ENCODE measurements at regions not wholly inside any gene's neighbourhood (a gene's known extent, or its start where the extent isn't known, plus 50 kb on each side); places are given as distances from the start of the nearest gene placed in this dataset.

GRCh38 chr20:40189621-40190020 is 499.4 kb downstream of the MAFB start:
- Histone ChIP-seq H3K4me3 (no peak overlapping the region), H3K27ac (no peak overlapping the region)
- DNase-seq (ENCODE audit: low spot score), result no peak
- TF ChIP-seq CTCF (IDR thresholded peaks at IDR 0.05), result no peak

- Histone ChIP-seq H3K4me3 (no peak overlapping the region), H3K27ac (no peak overlapping the region)
- no peak for DNase-seq (ENCODE audit: low spot score)
- no peak for TF ChIP-seq CTCF (IDR thresholded peaks at IDR 0.05)
Measured at GRCh38 chr20:40188319-40188718, 500.7 kb downstream of the MAFB start.

GRCh38 chr20:40186826-40187225 is 502.2 kb downstream of the MAFB start:
- no peak for TF ChIP-seq CTCF (IDR thresholded peaks at IDR 0.05)
- H3K4me3 ChIP-seq, result no peak overlapping the region
- no peak overlapping the region for H3K27ac ChIP-seq
- no peak for DNase-seq (ENCODE audit: low spot score)

GRCh38 chr20:40181676-40182075 is 507.4 kb downstream of the MAFB start:
- H3K27ac ChIP-seq, result no peak overlapping the region
- H3K4me3 ChIP-seq, result no peak overlapping the region
- no peak for TF ChIP-seq CTCF (IDR thresholded peaks at IDR 0.05)
- DNase-seq (ENCODE audit: low spot score), result no peak

- no peak overlapping the region for H3K27ac ChIP-seq
Measured at GRCh38 chr20:40176098-40176841, 512.8 kb downstream of the MAFB start.

GRCh38 chr20:40175296-40175695 is 513.7 kb downstream of the MAFB start:
- H3K4me3 ChIP-seq, result no peak overlapping the region
- no peak overlapping the region for H3K27ac ChIP-seq
- TF ChIP-seq CTCF (IDR thresholded peaks at IDR 0.05), result no peak
- no peak for DNase-seq (ENCODE audit: low spot score)

More at GRCh38 chr20:40176098-40176841, 512.8 kb downstream of the MAFB start:
- H3K4me3 ChIP-seq, result no peak overlapping the region
- no peak for DNase-seq (ENCODE audit: low spot score)
- TF ChIP-seq CTCF (IDR thresholded peaks at IDR 0.05), result no peak

- TF ChIP-seq CTCF (IDR thresholded peaks at IDR 0.05), result no peak
- no peak for DNase-seq (ENCODE audit: low spot score)
- Histone ChIP-seq H3K4me3 (no peak overlapping the region), H3K27ac (no peak overlapping the region)
Measured at GRCh38 chr20:40173872-40174271, 515.2 kb downstream of the MAFB start.

Data from coronary artery (tissue), 2 donors.